HL-60 (cell line): ENCODE measurements at regions not wholly inside any gene's neighbourhood (a gene's known extent, or its start where the extent isn't known, plus 50 kb on each side); places are given as distances from the start of the nearest gene placed in this dataset.
"Not testable (repeated sequence)": the region's sequence is repeated elsewhere in the genome, so short reads cannot be mapped to it uniquely, and the experiment has no call there.

Source experiments
- TF ChIP-seq, protein P1 (sequence below): IDR thresholded peaks from one replicate; pipeline ENCODE4 v1.5.1; 2011; ENCODE audit warnings: low read length, control low read depth, inconsistent platforms; ENCODE audit not compliant: insufficient read depth
- TF ChIP-seq, protein P2 (sequence below): IDR thresholded peaks from 2 replicates; pipeline ENCODE4 v1.6.1; 2012; ENCODE audit warnings: low read depth; ENCODE audit not compliant: insufficient replicate concordance

DNA sequence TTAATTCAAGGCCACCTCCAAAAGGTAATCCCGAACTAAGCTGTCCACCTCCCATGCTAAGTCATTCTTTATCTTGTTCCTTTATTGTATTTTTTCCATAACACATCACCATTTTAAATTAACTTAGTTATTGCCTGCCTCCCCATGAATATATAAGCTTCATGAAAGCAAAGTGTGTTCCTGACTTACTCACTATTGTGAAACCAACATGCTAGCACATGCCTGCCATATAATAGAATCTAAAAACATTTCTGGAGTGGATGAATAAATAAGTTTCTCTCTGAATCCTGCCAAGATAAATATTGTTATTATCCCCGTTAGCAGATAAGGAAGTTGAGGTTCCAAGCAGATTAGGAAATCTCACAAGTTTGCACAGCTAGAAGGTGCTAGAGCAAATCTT is 98.7 kb upstream of the RRN3 start:
- TF ChIP-seq, protein P1, sequence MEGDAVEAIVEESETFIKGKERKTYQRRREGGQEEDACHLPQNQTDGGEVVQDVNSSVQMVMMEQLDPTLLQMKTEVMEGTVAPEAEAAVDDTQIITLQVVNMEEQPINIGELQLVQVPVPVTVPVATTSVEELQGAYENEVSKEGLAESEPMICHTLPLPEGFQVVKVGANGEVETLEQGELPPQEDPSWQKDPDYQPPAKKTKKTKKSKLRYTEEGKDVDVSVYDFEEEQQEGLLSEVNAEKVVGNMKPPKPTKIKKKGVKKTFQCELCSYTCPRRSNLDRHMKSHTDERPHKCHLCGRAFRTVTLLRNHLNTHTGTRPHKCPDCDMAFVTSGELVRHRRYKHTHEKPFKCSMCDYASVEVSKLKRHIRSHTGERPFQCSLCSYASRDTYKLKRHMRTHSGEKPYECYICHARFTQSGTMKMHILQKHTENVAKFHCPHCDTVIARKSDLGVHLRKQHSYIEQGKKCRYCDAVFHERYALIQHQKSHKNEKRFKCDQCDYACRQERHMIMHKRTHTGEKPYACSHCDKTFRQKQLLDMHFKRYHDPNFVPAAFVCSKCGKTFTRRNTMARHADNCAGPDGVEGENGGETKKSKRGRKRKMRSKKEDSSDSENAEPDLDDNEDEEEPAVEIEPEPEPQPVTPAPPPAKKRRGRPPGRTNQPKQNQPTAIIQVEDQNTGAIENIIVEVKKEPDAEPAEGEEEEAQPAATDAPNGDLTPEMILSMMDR = not testable (repeated sequence)
- TF ChIP-seq, protein P2, sequence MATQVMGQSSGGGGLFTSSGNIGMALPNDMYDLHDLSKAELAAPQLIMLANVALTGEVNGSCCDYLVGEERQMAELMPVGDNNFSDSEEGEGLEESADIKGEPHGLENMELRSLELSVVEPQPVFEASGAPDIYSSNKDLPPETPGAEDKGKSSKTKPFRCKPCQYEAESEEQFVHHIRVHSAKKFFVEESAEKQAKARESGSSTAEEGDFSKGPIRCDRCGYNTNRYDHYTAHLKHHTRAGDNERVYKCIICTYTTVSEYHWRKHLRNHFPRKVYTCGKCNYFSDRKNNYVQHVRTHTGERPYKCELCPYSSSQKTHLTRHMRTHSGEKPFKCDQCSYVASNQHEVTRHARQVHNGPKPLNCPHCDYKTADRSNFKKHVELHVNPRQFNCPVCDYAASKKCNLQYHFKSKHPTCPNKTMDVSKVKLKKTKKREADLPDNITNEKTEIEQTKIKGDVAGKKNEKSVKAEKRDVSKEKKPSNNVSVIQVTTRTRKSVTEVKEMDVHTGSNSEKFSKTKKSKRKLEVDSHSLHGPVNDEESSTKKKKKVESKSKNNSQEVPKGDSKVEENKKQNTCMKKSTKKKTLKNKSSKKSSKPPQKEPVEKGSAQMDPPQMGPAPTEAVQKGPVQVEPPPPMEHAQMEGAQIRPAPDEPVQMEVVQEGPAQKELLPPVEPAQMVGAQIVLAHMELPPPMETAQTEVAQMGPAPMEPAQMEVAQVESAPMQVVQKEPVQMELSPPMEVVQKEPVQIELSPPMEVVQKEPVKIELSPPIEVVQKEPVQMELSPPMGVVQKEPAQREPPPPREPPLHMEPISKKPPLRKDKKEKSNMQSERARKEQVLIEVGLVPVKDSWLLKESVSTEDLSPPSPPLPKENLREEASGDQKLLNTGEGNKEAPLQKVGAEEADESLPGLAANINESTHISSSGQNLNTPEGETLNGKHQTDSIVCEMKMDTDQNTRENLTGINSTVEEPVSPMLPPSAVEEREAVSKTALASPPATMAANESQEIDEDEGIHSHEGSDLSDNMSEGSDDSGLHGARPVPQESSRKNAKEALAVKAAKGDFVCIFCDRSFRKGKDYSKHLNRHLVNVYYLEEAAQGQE = not testable (repeated sequence)
